ENCODE measurements at regions not wholly inside any gene's neighbourhood (a gene's known extent, or its start where the extent isn't known, plus 50 kb on each side); places are given as distances from the start of the nearest gene placed in this dataset.

GRCh38 chr14:32254952-32255679, 52.0 kb upstream of the RNU6-8 start:
- peak; percentile 23 to 34 for DNase-seq (ENCODE audit: low read depth in 2 of 2)

- no peak for DNase-seq (ENCODE audit: low read depth in 2 of 2)
Measured at GRCh38 chr14:32255789-32256188, 52.7 kb upstream of the RNU6-8 start.

- DNase-seq (ENCODE audit: low read depth in 2 of 2): no peak
Measured at GRCh38 chr14:32256576-32256975, 53.5 kb upstream of the RNU6-8 start.

GRCh38 chr14:32258336-32258993, 55.4 kb upstream of the RNU6-8 start:
- no peak for DNase-seq (ENCODE audit: low read depth in 2 of 2)

GRCh38 chr14:32259368-32260013, 56.4 kb upstream of the RNU6-8 start:
- DNase-seq (ENCODE audit: low read depth in 2 of 2): no peak

GRCh38 chr14:32263939-32264567, 61.0 kb upstream of the RNU6-8 start:
- no peak for DNase-seq (ENCODE audit: low read depth in 2 of 2)

GRCh38 chr14:32265584-32265983, 62.5 kb upstream of the RNU6-8 start:
- DNase-seq (ENCODE audit: low read depth in 2 of 2): no peak

GRCh38 chr14:32277998-32278397, 51.1 kb upstream of the AKAP6 start:
- DNase-seq (ENCODE audit: low read depth in 2 of 2): no peak
